HG03103 (cell line): ENCODE measurements at regions not wholly inside any gene's neighbourhood (a gene's known extent, or its start where the extent isn't known, plus 50 kb on each side); places are given as distances from the start of the nearest gene placed in this dataset.

Experiments
- ATAC-seq: cut with Tn5 transposase; IDR thresholded peaks from one replicate; pipeline ENCODE4 v1.9.1; 2021; ENCODE audit warnings: low read depth; ENCODE audit not compliant: unreplicated experiment

DNA sequence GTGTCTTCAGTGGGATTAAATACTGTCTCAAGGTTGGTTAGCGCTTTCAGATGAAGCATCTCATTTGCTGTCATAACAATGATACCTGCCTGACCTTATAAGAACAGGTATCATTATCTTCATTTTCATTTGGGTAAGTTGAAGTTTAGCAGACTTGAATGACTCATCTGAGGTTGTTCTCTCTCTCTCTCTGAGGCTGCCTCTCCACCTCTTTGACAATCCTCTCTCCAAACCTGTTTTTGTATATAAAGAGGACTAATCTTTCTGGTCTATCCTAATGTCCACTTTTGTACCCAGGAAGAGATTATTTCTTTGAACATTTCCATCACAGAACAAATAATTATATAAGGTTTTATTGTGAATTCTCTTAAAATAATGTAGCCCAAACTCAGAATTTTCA lies 291.4 kb downstream of the KLF6 start:
- no peak for ATAC-seq

DNA sequence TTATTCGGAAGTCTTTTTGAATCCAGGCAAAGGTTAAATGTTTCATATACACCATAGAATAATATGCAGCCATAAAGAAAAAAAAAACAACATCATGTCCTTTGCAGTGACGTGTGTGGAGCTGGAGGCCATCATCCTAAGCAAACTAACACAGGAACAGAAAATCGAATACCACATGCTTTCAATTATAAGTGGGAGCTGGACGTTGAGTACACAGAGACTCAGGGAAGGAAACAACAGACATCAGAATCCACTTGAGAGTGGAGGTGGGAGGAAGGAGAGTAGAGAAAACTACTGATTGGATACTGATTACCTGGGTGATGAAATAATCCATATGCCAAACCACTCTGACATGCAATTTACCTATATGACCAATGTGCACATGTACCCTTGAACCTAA lies 293.4 kb downstream of the KLF6 start:
- no peak for ATAC-seq

DNA sequence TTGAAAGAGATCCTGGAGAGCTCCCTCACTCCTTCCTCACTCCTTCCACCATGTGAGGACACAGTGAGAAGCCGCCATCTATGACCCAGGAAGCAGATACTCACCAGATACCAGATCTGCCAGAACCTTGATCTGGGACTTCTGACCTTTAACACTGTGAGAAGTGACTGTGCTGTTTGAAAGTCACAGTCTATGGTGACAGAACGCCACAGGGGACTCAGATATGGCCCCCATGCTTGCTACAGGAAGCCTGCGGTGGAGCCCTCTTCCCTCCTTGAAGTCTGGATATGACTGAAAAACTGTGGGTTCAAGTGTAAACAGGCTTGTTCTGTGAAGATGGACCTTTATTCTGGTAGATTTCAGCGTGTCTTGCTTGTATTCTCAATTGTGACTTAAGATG lies 297.8 kb downstream of the KLF6 start:
- ATAC-seq: no peak

DNA sequence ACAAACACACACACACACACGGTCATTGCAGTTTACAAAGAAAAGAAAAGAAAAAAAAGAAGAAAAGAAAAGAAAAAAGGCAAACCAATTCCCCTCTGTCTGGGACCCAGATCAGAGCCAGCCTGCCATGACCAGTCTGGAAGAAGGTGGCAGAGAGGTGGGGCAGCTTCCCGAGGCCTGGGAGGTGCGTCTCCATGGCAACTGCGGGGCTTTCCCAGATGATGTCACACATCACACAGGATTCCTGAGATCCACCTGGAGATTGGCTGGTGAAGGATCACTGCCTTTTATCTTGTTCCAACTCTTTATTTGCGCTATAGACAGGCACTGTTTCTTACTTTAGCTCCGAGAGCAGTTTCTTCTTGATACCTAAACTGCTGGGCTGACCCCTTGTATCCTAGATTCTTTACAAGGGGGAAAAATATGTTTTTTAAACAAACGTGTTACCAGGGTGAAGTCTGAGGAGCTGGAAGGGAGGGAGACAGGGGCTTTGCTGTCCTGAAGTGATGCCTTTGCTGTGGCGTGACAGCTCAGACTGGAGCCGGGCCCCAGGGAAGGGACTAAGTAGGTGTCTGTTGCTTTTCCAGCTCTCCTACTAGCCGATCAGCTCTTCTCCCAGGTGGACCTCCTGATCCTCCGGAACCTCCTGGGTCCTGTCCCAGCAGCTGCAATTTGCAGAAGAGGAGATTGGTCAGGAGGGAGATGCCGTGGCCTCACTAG lies 298.5 kb downstream of the KLF6 start:
- no peak for ATAC-seq

DNA sequence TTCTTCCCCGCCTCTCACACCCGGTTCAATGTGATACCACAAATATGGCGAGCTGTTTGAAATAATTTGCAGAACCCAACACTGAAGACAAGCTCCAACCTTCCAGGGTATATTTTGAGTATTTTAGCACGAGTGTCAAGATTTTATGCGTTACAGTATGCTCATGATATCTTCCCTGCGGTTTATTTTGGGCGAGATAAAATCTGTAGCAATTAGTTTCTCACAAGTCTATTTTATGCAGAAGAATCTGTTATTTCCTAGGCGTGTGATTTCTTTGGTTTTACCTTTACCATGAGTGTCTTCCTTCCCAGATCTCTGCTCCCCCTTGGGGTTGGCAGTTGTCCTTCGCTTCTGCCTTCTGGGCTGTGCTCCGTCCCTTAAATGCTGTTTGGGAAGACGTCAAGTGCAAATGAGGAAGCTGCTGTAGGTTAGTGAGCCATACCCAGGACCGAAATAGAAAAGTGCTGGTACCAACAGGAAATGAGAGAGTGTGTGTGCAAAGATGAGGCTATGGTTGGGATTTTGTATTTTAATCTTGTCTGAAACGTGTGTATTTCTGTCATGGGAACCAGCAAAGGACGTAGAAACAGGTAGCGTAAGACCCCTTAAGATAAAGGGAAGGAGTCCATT lies 299.8 kb downstream of the KLF6 start:
- peak; percentile 37 for ATAC-seq

DNA sequence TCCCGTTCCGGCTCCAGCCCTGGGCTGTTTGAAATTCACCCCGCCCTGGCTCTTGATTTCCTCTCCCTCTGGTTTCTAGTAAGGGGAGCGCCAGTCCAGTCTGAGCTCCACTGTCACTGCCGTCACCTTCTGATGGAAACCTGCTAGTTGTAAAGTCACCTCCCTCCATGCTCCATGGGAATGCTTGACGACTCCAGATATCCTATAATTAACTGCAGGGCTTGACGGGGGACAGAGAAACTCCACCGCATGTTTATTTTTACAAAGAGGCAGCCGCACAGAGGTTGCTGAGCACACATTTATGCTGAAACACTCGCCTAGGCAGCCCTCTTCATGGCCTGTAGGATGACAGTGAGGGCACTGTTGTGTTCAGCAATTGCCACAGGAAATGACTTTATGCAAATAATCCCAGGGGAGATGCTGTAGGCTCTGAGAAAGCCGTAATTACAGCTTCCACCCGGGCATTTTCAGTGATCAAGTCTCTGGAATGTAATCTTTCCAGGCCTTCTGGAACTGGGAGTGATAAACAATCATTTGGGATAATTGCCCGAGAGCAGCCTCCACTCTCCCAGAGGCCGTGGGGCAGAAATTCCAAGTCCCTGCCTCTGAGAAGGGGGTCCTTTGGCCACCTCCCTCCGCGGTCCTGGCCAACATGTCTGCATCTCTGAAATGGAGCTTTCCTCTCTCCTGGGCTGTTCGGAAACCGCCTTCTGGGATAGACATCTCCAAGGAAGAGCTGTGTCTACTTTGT lies 300.5 kb downstream of the KLF6 start:
- ATAC-seq: peak; percentile 75

DNA sequence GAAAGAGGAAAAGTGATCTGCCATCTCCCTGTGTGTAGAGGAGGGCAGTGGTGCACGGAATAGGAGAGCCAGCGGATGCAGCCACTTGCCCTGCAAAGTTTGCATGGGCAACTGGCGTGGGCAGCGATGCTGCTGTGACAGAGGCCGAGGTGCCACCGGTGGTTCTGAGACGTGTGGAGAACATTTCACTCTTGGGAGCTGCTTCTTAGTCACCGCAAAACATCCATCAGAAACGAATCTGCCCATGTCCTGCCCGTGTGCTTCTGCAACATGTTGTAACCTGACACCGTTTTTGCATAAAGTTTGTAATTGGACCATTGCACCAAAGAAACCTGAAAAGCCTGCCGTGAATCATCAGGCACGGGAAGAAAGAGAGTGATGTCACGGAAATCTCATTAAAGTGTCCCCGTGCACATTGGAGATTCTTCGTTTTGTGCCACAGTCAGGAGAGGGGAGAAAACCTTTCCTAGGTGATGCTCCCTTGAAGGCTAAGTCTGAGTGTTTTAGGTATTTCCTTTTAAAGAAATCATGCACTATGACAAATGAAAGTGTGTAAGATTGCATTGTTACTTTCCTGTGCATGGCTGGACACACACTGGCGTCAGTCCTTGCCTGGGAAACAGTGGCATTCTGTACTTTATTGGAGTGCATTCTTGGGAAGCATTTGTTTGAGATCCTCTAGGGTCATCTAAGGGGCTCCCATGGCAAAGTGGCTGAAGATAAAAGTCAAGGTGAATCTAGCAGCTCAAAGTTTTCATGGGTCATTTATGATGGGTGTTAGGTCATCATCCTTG lies 302.6 kb downstream of the KLF6 start:
- no peak for ATAC-seq

DNA sequence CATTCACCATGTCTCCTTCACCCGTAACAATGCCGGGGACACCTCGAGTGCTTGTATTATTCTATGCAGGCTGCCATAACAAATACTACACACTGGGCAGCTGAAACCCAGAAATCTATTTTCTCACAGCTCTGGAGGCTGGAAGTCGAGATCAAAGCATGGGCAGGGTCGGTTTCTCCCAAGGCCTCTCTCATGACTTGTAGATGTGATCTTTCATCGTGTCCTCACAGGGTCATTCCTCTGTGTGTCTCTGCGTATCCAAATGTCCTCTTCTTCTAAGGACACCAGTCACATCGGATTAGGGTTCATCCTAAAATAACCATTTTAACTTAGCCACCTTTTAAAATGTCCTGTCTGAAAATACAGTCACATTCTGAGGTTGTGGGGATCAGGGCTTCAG lies 303.5 kb downstream of the KLF6 start:
- ATAC-seq: no peak

DNA sequence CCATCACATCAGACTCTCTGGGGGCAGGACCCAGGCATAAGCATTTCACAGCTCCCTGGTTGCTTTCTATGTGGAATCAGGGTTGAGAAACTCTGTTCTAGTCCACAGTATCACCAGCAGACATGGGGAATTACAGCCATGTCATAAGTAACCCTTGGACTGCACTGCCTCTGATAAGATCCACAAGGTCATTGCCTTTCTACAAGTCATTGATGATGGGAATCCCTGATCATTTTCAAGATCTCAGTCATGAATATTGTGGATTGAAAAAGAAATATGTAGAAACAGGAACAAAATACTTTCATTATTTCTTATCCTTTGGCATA lies 304.1 kb downstream of the KLF6 start:
- ATAC-seq: no peak

DNA sequence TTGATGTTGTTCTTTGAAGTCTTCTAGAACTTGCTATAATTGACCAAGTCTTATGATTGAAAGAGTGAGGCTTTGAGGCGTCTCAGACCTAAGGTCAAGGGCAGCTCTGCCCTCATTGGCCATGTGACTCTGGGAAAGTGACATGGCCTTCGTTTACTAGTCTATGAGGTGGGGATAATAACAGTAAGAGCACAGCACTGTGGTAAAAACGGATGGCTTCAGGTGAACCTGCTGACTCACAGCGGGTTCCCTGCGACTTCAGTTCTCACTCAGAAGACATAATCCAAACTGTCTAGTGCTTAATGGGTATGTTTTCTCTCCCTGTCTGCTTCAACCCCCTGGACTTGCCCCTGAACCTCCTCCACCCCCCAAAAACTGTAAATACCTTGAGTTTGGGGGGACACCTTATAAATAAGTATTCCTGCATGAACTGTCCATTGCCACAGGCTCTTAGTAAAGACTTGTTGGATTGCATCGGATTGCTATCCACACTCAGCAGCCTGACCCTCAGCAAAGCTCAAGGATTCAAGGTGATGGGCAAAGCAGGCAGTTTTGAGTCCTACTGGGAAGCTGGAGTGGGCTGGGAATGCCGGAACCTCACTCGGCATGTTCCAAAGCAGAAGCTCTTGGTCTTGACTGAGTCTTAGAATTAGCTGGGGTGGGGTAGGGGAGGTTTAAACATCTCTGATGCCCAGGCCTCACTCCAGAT lies 304.6 kb downstream of the KLF6 start:
- ATAC-seq: no peak

DNA sequence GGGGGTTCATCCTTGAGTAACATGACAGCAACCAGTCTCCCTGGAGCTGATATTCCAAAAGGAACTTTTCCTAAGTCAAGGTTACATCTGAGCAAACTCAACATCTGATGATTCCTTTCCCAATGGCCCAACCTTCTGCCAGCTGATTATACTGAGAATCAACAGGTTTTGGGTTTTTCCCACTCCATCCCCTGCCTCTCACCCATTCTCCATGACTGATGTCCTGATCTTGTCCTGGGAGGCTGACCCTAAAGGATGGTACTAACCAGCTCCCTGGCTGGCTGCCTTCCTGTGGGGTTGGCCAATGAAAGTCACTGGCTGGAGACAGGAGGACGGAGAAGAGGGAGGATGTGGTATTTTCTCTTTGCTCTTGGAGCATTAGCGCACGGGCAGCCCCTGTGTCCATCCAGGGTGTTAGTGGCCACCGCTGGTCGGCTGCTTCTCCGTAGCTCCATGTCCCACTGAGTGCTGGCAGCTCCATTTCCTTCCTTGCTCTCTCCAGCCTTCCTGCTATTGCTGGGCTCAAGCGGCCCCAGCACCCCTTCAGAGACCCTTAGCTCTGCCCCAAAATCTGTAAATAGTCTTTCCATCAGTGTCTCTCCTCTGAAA lies 306.2 kb upstream of the PITRM1 start:
- no peak for ATAC-seq

DNA sequence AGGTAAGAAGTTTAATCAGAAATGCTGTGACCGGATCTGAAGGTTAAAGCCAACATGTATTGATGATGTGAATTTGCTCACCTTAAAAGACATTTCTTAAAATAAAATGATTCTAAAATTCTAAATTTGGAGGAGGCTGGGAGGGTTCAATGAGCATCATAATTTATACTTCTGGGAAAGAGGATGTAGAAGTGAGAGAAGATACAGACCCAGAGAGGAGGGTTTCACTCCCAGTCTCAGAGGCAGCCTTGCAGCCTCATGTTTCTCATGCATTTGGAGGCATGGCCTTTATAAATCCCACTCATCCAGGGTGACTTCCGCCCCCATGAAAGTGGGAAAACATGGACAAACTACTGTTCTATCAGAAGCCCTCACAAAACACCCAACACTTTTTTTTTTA lies 305.6 kb upstream of the PITRM1 start:
- peak; percentile 66 for ATAC-seq

DNA sequence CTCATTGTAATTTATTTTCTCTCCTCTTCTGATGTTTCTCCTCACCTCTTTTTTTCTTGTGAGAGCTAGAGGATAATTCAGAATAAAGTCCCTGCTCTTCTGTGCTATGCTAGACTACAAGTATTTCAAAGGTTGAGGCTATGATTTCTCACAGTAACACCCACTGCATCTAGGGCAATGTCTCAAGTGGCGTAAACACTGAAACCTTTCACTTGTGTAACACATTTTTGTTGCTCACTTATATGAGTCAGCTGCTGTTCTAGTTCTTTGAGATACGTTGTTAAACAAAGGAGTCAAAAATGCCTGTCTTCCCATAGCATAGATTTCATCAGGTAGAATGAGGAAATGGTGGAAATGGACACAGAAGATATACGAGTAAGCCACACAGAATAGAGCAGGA lies 305.1 kb upstream of the PITRM1 start:
- peak; percentile 64 for ATAC-seq

DNA sequence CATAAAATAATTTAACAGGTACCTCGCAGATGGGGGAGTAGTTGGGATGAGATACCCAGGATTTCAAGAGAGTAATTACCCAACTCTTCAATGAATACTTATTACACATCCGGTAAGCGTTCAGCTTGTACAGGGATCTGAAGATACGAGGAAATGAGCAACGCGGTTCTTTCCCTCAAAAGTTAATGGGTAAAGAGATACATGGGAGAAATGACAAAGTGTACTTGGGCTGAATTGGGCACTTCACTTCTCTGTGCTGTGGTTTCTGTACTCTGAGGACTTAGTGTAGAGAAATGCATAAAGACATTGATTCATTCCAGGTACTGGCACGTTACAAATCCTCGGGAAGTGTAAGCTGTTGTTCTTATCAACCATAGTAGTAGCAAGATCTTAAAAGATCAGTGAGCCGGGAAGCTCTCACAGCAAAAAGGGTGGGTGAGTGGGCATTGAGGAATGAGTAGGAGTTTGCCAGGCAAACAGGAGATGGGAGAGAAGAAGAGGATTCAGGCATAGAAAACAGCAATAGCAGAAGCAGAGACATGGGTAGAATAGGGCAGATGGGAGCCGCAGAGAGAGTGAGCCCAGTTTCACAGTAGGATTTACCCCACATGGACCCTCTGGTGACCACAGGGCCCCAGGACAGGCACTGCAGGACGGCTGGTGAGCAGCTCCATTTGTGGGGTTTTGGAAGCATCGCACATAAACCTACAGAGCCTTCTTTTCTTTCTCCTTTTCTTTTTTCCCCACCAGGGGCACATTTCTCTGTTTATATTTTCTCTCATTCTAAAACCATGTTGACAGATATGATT lies 304.3 kb upstream of the PITRM1 start:
- ATAC-seq: no peak

DNA sequence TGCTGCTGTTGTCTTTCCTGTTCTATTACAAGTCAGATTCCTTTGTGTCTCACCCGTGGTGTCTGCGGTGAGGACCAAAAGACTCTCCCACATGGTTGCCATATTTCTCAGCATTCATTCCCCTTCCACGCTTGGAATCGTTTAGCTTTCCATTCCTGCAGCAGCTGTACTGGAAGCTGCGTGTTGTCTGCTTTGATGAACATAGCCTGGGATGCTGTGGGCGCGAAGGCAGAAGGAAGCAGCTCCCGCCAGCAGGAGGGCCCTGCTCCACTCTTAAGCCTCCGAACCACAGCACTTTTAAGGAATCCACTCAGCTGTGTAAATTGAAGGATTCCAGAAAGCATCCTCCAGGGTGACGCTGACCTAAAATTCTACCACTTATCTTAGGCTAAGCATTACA lies 303.6 kb upstream of the PITRM1 start:
- ATAC-seq: no peak

DNA sequence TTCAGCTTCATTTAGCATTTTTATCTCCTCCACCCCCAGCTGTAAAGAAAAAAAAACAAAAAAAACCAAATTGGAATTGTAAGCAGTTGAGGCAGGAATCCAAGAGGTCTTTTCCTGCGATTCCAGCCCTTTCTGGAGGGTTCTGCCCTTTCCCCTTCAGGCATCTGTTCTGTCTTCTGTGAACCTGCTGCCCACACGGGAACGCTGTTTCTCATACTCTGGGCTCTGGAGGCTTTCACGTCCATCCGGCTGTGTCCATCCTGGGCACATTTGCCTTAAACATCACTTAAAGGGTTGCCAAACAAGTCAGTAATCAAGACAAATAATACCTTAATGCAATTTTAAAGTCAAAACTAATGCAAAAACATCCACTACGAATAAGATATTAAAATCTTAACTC lies 302.8 kb upstream of the PITRM1 start:
- no peak for ATAC-seq

DNA sequence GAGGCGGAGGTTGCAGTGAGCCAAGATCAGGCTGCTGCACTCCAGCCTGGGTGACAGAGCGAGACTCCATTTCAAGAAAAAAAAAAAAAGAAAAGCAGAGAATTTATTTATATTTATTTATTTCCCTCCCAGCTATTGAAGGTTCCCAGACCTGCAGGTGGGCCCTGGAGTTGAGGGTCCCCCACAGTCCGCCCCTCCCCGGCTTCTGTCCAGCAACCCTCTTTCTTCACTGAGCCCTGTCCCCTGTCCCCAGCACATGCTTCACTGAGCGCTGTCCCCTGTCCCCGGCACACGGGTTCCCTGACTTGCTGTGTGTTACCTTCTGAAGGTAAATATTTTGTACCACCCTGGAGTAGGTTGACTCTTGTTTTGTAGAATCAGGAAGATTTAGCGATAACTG lies 301.7 kb upstream of the PITRM1 start:
- ATAC-seq: no peak

DNA sequence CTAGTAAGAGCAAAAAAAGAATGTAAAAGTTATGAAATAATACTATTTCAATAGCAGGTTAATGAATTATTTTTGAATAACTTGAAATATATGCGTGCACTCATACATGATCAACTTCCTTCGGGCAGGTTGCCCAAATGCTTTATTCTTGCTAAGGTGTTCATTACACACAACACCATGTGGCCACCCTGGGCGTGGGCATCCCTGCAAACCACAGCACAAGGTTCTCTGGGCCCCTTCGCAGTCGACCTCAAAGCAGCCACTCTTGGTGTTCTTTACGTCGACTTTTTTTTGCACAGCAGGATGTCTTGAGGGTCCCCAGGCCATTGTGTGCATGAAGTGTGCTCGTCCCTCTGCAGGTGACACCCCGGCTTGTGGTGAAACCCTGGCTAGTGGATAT lies 300.7 kb upstream of the PITRM1 start:
- no peak for ATAC-seq

DNA sequence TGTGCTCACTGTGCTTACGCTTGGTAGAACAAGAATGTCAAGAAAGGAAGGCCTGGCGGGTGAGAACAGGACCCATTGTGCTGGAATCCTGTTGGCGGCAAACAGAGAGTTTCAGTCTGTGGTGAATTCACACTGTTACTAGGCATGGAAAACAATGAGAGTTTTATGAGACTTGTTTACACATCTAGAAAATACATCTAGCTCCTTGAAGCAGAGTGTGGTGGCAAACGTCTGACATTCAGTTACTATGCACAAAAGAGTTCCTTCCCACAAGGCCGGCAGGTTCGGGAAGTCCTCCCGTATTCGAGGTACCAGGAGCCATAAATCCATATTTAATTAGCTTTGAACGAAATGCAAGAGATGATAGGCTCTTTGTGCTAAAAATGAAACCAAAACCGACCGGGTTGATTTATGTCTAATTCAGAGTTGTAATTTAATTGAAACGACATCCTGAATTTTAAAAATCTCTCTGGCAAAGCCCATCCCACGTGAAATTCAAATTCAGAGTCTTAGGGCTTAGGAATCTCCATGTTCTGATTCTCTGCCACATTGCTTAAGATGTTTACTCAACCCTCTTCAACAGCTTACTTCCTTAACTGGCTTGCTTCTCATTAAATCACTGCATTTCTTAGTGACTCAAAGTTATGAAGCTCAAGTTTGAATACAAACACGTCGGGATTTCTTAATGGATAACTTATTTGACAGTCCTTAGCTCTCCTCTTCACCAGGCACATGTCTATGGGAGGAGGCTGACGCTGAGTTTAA lies 299.9 kb upstream of the PITRM1 start:
- no peak for ATAC-seq
